GM21528 (cell line): ENCODE measurements at regions not wholly inside any gene's neighbourhood (a gene's known extent, or its start where the extent isn't known, plus 50 kb on each side); places are given as distances from the start of the nearest gene placed in this dataset.

Experiments
- ATAC-seq: cut with Tn5 transposase; IDR thresholded peaks from one replicate; pipeline ENCODE4 v1.9.1; 2021; ENCODE audit warnings: mild to moderate bottlenecking, moderate library complexity; ENCODE audit not compliant: unreplicated experiment, low FRiP score

DNA sequence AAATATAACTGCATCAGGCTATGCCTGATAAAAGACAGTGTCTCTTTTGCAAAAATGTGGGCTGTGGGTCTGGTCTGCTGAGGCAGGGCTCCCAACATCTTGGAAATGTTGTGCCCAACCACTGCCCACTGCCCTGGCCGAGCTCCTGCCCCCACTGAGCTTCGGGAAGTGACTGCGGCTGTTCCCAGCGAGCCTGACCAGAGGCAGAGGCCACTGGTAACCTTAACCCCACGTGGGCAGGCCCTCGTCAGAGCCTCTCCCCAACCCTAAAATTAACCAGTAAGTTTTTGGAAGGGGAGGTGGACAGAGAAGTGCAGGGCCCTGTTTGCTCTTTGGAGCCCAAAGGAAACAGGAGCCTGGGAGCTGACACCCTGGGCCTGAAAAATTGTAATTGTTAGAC is 225.9 kb downstream of the MAFB start:
- no peak for ATAC-seq

DNA sequence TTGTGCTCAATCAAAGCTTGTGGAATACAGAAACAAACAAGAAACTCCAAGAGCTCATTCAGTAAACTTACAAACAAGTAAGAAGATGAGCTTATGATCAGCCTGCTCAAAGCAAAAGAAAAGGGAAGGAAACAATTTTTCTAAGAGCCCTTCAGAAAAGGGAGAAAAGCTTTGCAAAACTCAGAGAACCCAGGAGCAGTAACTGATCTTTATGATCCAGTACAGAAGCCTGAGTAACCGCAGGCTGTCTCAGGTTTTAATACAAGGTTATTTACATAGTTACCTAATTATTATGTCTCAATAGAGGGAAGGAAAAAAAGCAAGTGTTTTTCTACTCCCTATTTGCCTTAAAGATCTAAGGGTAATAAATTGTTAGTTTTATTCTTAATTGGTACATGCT is 226.5 kb downstream of the MAFB start:
- no peak for ATAC-seq

DNA sequence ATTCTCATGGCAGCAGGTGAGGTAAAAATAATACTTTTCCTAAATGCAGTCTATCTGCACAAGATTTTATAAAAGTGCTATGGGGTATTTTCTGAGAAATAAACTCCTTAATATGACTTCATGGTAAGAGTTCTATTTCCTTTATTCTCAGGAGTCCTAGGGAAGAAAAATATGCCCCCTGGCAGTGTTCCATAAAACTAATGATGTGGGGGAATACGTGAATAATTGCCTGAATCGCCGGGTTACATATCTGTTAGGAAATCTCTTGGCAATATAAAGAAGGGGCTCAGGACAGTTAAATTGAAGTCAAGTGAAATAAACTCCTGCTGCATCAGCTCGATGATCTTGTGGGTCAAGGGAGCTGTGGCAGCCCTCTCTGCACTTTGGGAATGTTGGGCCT is 229.7 kb downstream of the MAFB start:
- ATAC-seq: no peak

DNA sequence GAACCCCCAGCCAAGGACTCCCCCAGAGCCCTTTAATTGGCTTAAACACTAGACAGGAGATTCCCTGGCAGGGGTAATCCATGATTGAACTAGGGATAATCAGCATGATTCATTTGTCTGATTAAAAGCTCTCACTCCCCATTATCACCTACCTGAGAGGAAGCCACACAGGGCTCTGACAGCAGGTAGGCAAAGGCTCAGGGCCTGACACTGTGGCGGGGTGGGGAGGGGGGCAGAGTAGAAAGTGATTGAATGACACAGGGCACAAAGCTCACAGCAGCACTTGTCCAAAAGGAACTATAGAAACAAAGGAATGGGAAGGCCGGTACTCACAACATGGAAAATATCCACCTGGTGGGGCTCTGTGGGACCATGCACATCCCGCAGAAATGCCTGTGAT is 231.6 kb downstream of the MAFB start:
- ATAC-seq: no peak

- ATAC-seq: no peak
Measured at GRCh38 chr20:40452758-40453157, 236.3 kb downstream of the MAFB start.

DNA sequence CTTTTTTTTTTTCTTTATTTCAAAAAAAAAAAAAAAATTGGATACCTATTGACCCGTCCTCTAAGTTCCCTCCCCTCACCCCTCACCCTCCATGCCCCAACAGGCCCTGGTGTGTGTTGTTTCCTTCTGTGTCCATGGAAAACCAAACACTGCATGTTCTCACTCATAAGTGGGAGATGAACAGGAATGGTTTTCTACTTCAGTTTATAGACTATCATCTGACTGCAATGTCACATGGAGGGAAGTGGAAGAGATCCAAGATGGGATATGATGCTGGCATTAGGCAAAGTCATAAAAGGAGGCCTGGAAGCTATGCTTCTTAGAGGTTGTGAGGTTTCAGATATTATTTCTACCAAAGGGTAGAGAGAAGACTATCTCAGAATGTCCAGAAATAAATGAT is 237.5 kb downstream of the MAFB start:
- no peak for ATAC-seq

DNA sequence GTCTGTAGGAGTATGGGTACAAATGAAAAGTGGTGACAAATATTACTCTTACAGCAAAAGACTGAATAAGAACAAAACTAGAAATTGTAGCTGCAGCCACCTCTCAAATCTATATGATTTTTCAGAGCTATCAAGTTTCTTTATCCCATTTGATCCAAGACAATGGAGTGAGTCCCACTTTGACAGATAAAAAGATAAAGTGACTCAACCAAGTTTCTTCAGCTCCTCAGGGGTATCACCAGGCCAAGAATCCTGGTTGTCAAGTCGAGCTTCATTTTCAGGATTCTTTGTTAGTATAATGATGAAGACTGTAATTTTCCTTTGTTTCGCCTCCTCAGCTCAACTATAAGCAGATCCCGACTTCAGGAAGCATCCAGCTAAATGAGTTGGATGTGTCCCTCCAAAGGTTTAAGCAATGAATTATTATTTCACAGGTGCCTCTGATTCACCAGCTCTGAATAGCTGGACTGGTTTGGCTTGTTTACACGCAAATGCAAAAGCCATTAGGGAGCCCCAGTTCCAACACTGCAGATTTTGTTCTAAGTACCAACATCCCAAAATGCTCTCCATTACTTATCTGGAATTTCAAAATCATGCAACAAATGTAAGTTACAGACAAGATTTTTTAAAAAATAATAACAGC is 238.9 kb downstream of the MAFB start:
- ATAC-seq: no peak

GRCh38 chr20:40449144-40449690 is 239.8 kb downstream of the MAFB start:
- ATAC-seq: no peak

DNA sequence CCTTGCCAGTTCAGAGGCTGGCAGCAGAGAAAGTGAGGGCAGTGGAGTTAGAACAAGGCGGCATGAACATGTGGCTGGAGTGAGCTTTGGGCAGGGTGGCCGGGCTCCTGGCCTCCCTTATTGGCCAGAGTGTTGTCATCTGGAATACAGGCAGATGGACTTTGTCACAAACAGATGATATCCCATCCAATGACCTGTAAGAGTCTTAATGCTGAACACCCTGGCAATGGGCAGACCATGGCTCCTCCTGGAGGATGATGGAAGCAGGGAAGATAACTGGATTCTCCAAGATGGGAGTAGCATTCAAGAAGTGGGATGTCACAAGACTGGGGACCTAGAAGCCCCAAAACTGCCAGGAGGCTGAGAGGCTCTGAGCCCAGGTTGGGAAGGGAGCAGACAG is 242.1 kb downstream of the MAFB start:
- ATAC-seq: no peak

- no peak for ATAC-seq
Measured at GRCh38 chr20:40444516-40444915, 244.5 kb downstream of the MAFB start.

- ATAC-seq: no peak
Measured at GRCh38 chr20:40443753-40444152, 245.3 kb downstream of the MAFB start.

DNA sequence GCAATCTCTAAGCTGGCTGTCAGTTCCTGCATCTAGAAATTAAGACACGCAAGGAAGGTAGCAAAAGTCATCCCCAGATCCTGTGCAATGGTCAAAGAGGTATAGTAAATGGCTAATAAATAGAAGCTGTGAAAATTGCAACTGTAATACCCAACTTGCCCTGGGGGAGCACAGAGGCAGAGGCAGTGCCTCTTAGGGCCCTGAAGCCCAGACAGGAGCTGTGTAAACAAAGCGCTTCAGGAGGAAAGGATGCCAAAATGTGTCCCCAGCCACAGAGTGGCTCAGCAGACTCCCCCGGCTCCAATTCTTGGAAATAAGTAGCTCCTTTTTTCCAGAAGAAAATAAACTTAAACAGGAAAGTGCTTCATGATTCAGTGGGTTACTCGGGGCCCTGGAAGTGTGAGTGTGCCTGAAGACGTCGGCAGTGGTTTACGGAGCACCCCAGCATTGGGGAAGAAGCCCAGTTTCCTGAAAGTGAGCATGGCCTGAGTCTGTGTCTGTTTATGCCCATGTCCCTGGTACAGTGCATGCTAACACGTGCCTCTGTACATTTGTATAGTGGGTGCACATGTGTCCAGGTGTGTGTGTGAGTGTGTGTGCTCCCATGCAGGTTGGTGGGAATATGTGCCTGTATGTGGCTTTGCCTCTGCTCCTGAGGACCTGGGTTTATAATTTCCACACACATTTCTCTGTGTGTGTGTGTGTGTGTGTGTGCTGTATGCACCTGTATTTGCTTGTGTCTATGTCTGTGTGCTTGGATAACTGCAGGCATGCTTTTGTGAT is 246.7 kb downstream of the MAFB start:
- no peak for ATAC-seq

DNA sequence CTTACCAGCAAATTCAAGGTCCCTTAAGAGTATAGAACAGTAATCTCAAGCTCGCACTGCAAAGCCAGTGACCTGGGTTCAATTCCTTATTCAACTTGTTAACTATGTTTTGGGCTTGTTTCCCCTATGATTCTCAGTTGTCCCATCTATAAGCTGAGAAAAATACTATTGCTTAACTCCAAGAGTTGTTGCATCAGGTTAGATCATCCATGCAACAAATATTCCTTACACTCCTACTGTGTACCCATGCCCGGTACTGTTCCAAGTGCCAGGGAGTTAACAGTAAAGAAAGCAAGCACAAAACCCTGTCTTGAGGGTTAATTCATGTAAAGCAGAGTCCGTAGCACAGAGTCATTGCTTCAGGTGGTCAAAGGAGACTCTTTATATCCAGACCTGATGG is 247.3 kb downstream of the MAFB start:
- no peak for ATAC-seq

- ATAC-seq: no peak
Measured at GRCh38 chr20:40438161-40438830, 250.7 kb downstream of the MAFB start.

- ATAC-seq: no peak
Measured at GRCh38 chr20:40436011-40436410, 253.0 kb downstream of the MAFB start.

- no peak for ATAC-seq
Measured at GRCh38 chr20:40435146-40435895, 253.7 kb downstream of the MAFB start.

GRCh38 chr20:40434122-40434521 is 254.9 kb downstream of the MAFB start:
- no peak for ATAC-seq

GRCh38 chr20:40433341-40433861 is 255.6 kb downstream of the MAFB start:
- no peak for ATAC-seq

DNA sequence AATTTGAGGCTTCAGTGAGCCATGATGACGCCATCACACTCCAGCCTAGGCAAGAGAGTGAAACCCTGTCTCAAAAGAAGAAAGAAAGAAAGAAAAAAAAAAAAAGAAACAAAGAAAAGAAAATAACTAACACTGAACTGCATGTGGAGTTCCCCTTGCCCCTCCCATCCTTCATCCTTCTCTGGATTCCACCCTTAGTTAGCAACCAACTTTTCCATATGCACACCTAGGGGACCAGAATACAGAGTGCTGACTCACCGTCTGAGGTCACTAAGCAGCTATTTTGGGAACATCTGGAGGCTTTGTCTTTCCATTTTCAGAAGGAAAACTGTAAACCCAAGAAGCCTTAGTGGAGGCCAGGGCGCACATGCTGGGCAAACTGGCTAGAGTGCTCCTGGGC is 257.4 kb downstream of the MAFB start:
- ATAC-seq: no peak

GRCh38 chr20:40431112-40431511 is 257.9 kb downstream of the MAFB start:
- ATAC-seq: no peak

DNA sequence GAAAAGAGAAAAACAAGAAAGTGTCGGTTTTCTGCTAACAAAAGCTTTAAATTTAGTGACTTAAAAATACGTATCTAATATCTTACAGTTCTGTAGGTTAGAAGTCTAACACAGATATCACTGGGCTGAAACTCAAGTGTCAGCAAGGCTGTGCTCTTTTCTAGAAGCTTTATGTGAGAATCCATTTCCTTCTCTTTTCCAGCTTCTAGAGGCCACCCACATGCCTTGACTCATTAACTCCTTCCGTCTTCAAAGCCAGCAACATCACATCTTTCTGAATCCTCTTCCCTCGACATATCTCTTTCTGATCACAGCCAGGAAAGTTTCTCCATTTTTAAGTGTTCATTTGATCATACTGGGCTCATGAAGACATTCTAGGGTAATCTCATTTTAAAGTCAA is 262.0 kb downstream of the MAFB start:
- ATAC-seq: no peak
